Hepatocyte (in vitro differentiated cells): ENCODE measurements at regions not wholly inside any gene's neighbourhood (a gene's known extent, or its start where the extent isn't known, plus 50 kb on each side); places are given as distances from the start of the nearest gene placed in this dataset.

Experiments used
- DNase-seq: peaks from one replicate; pipeline ENCODE4 v3.0.0-alpha.2; 2016; ENCODE audit warnings: low spot score
- H2AFZ ChIP-seq: fragments of 200-600 bp; sonication (generic); 2 replicates; pipeline ENCODE4 v1.6.0; 2016; ENCODE audit warnings: antibody characterized with exemption, mild to moderate bottlenecking
- H3K27ac ChIP-seq: fragments of 200-600 bp; sonication (generic); 2 replicates; pipeline ENCODE4 v1.5.1; 2016; ENCODE audit warnings: mild to moderate bottlenecking
- H3K27me3 ChIP-seq: fragments of 200-600 bp; sonication (generic); 2 replicates; pipeline ENCODE4 v1.6.1; 2016
- H3K36me3 ChIP-seq: fragments of 200-600 bp; sonication (generic); replicated peaks from 2 replicates; pipeline ENCODE4 v1.5.1; 2016; ENCODE audit warnings: low read depth; ENCODE audit not compliant: insufficient read depth
- H3K4me1 ChIP-seq: fragments of 200-600 bp; sonication (generic); 2 replicates; pipeline ENCODE4 v1.5.1; 2016; ENCODE audit warnings: mild to moderate bottlenecking, moderate library complexity; ENCODE audit not compliant: insufficient read depth
- H3K4me2 ChIP-seq: fragments of 200-600 bp; sonication (generic); 2 replicates; pipeline ENCODE4 v1.6.0; 2016
- H3K4me3 ChIP-seq: fragments of 200-600 bp; sonication (generic); 2 replicates; pipeline ENCODE4 v1.5.1; 2016; ENCODE audit warnings: mild to moderate bottlenecking
- H3K79me2 ChIP-seq: fragments of 200-600 bp; sonication (generic); 2 replicates; pipeline ENCODE4 v1.6.0; 2017; ENCODE audit warnings: mild to moderate bottlenecking
- H3K9me2 ChIP-seq: fragments of 200-600 bp; sonication (generic); replicated peaks from 2 replicates; pipeline ENCODE4 v1.6.0; 2017; ENCODE audit warnings: mild to moderate bottlenecking; ENCODE audit not compliant: insufficient read depth
- H3K9me3 ChIP-seq: fragments of 200-600 bp; sonication (generic); 2 replicates; pipeline ENCODE4 v1.5.1; 2016; ENCODE audit warnings: low read depth, mild to moderate bottlenecking
- H4K20me1 ChIP-seq: fragments of 200-600 bp; sonication (generic); 2 replicates; pipeline ENCODE4 v1.6.0; 2016; ENCODE audit warnings: mild to moderate bottlenecking; ENCODE audit not compliant: insufficient read depth, poor library complexity, severe bottlenecking
- CTCF ChIP-seq: fragments of 200-600 bp; sonication (generic); IDR thresholded peaks from 2 replicates; pipeline ENCODE4 v1.5.1; 2016; ENCODE audit warnings: antibody characterized with exemption, mild to moderate bottlenecking; ENCODE audit not compliant: poor library complexity
- EZH2 ChIP-seq: fragments of 200-600 bp; sonication (generic); IDR thresholded peaks from 2 replicates; pipeline ENCODE4 v1.6.1; 2016; ENCODE audit warnings: antibody characterized with exemption, mild to moderate bottlenecking, borderline replicate concordance
- WGBS: methylation state at CpG from one replicate; pipeline ENCODE4 v1.1.6; 2016; ENCODE audit warnings: low lambda C conversion rate; ENCODE audit errors: missing lambda C conversion rate; 5-methylcytosine and 5-hydroxymethylcytosine counted together

GRCh38 chr2:188235364-188235763 lies 56.3 kb upstream of the GULP1 start:
- TF ChIP-seq EZH2: no peak
- Histone ChIP-seq H3K27me3 (no peaks in the 10 kb centered on the region), H3K9me2 (no peaks in the 10 kb centered on the region), H3K27ac (no peak overlapping the region), H3K4me1 (no peaks in the 10 kb centered on the region), H3K79me2 (no peaks in the 10 kb centered on the region), H3K9me3 (peaks cover 8% of the 10 kb centered on the region), H2AFZ (no peak overlapping the region), H4K20me1 (no peaks in the 10 kb centered on the region), H3K36me3 (no peaks in the 10 kb centered on the region), H3K4me2 (no peak overlapping the region), H3K4me3 (no peak overlapping the region)
- no peak for DNase-seq
- WGBS: 96% methylated on average over 5 of the region's 5 CpGs

GRCh38 chr2:188238386-188238785 lies 53.3 kb upstream of the GULP1 start:
- no peaks in the 10 kb centered on the region for H3K36me3 ChIP-seq
- DNase-seq: no peak
- H3K4me1 ChIP-seq: no peaks in the 10 kb centered on the region
- H3K79me2 ChIP-seq: no peaks in the 10 kb centered on the region
- H3K27me3 ChIP-seq: no peaks in the 10 kb centered on the region
- H4K20me1 ChIP-seq: no peaks in the 10 kb centered on the region
- WGBS: 100% methylated on average over 1 of the region's 1 CpG
- H3K4me3 ChIP-seq: no peak overlapping the region
- TF ChIP-seq EZH2 (no peak), CTCF (no peak)
- H3K9me3 ChIP-seq: peaks cover 8% of the 10 kb centered on the region
- H3K4me2 ChIP-seq: no peak overlapping the region
- no peak overlapping the region for H3K27ac ChIP-seq
- no peak overlapping the region for H2AFZ ChIP-seq
- H3K9me2 ChIP-seq: no peaks in the 10 kb centered on the region
